Lung (tissue), 11 donors: ENCODE measurements at regions not wholly inside any gene's neighbourhood (a gene's known extent, or its start where the extent isn't known, plus 50 kb on each side); places are given as distances from the start of the nearest gene placed in this dataset.

Source experiments
- ATAC-seq: fragments of 200-7000 bp; cut with Tn5 transposase; one replicate; pipeline ENCODE4 v1.9.1; 2020; ENCODE audit warnings: moderate number of reproducible peaks; ENCODE audit not compliant: insufficient read depth, low FRiP score
- DNase-seq, 3 donors: peaks; one replicate each; pipeline ENCODE4 v3.0.0-alpha.2; 2013 to 2017
- H3K27ac ChIP-seq, 2 donors: one replicate each; pipeline ENCODE4 v1.5.1; 2013; ENCODE audit warnings: mild to moderate bottlenecking in 2 of 2, moderate library complexity in 2 of 2, control low read depth in 1 of 2, inconsistent platforms in 1 of 2, low read depth in 1 of 2, low read length in 1 of 2
- H3K27me3 ChIP-seq, 3 donors: one replicate each; pipeline ENCODE4 v1.5.1; 2013; ENCODE audit warnings: low read length in 2 of 3; ENCODE audit not compliant: control insufficient read depth in 3 of 3, insufficient read depth in 3 of 3
- H3K36me3 ChIP-seq, 4 donors: one replicate each; pipeline ENCODE4 v1.5.1; 2013; ENCODE audit warnings: low read length in 4 of 4, mild to moderate bottlenecking in 1 of 4, moderate library complexity in 1 of 4; ENCODE audit not compliant: control insufficient read depth in 4 of 4, insufficient read depth in 4 of 4
- H3K4me1 ChIP-seq, 5 donors: one replicate each; pipeline ENCODE4 v1.5.1; 2013; ENCODE audit warnings: low read length in 5 of 5, mild to moderate bottlenecking in 2 of 5, moderate library complexity in 1 of 5; ENCODE audit not compliant: control insufficient read depth in 5 of 5, insufficient read depth in 5 of 5
- H3K4me3 ChIP-seq: one replicate; pipeline ENCODE4 v1.5.1; 2013; ENCODE audit warnings: mild to moderate bottlenecking, control low read depth, moderate library complexity
- H3K9ac ChIP-seq, 2 donors: one replicate each; pipeline ENCODE4 v1.5.1; 2013; ENCODE audit warnings: low read length in 2 of 2, control low read depth in 1 of 2; ENCODE audit not compliant: insufficient read depth in 1 of 2
- H3K9me3 ChIP-seq, 4 donors: one replicate each; pipeline ENCODE4 v1.5.1; 2013; ENCODE audit warnings: low read length in 3 of 4, mild to moderate bottlenecking in 1 of 4, moderate library complexity in 1 of 4; ENCODE audit not compliant: control insufficient read depth in 4 of 4, insufficient read depth in 3 of 4
- CTCF ChIP-seq: IDR thresholded peaks from 2 replicates; pipeline ENCODE4 v1.5.1; 2012; ENCODE audit warnings: mild to moderate bottlenecking; ENCODE audit errors: control extremely low read depth, extremely low read depth
- WGBS, 2 donors: extraction: QIAGEN DNeasy Blood & Tissue Kit; methylation state at CpG; one replicate each; pipeline ENCODE4 v1.1.7; 2013; 5-methylcytosine and 5-hydroxymethylcytosine counted together
- donor health status: control.
- donor health status: control.
- donor health status: Bipolar disorder and iron deficiency.
- donor health status: healthy.
- donor health status: DM: yes; HTN: yes; CAD: no.

- H3K27ac ChIP-seq = no peak overlapping the region
- WGBS, 2 donors = 79 to 81% methylated on average over 1 of the region's 1 CpG
Measured at GRCh38 chr4:29073571-29073970, 1646.6 kb upstream of the PCDH7 start.

GRCh38 chr4:29075366-29075765 is 1644.8 kb upstream of the PCDH7 start:
- no peaks in the 10 kb centered on the region for H3K4me1 ChIP-seq
- DNase-seq (no peak), ATAC-seq (no peak)
- no peak overlapping the region for H3K27ac ChIP-seq
- WGBS, 2 donors = 75 to 88% methylated on average over 6 of the region's 6 CpGs
- H3K9ac ChIP-seq = no peak overlapping the region
- H3K36me3 ChIP-seq = no peaks in the 10 kb centered on the region
- H3K27me3 ChIP-seq = no peaks in the 10 kb centered on the region
- H3K9me3 ChIP-seq = peaks cover 0 to 10% (median 4%) of the 10 kb centered on the region in 4 donors
- H3K4me3 ChIP-seq = no peak overlapping the region
- no peak for TF ChIP-seq CTCF

More at GRCh38 chr4:29073571-29073970, 1646.6 kb upstream of the PCDH7 start:
- Histone ChIP-seq H3K27me3 (no peaks in the 10 kb centered on the region), H3K4me1 (no peaks in the 10 kb centered on the region), H3K9ac (no peak overlapping the region), H3K36me3 (no peaks in the 10 kb centered on the region), H3K9me3 (peaks cover 0 to 10% (median 4%) of the 10 kb centered on the region in 4 donors), H3K4me3 (no peak overlapping the region)
- no peak for TF ChIP-seq CTCF
- DNase-seq (no peak), ATAC-seq (no peak)

GRCh38 chr4:29079260-29079659 is 1640.9 kb upstream of the PCDH7 start:
- no peak for TF ChIP-seq CTCF
- Histone ChIP-seq H3K4me3 (no peak overlapping the region), H3K36me3 (no peaks in the 10 kb centered on the region), H3K4me1 (no peaks in the 10 kb centered on the region), H3K9me3 (no peaks in the 10 kb centered on the region), H3K9ac (no peak overlapping the region), H3K27me3 (no peaks in the 10 kb centered on the region), H3K27ac (no peak overlapping the region)
- ATAC-seq (no peak), DNase-seq (no peak)
- whole genome bisulfite sequencing, 2 donors = 86 to 90% methylated on average over 2 of the region's 2 CpGs
